Activated CD4-positive, alpha-beta T cell treated with anti-CD3 and anti-CD28 coated beads, Interleukin-2, amount 50 U/mL, for 16 hours (primary cell): ENCODE measurements at regions not wholly inside any gene's neighbourhood (a gene's known extent, or its start where the extent isn't known, plus 50 kb on each side); places are given as distances from the start of the nearest gene placed in this dataset.
"Not testable (repeated sequence)": the region's sequence is repeated elsewhere in the genome, so short reads cannot be mapped to it uniquely, and the experiment has no call there.

Source experiments
- DNase-seq: peaks from one replicate; pipeline ENCODE4 v3.0.0-alpha.2; 2020

DNA sequence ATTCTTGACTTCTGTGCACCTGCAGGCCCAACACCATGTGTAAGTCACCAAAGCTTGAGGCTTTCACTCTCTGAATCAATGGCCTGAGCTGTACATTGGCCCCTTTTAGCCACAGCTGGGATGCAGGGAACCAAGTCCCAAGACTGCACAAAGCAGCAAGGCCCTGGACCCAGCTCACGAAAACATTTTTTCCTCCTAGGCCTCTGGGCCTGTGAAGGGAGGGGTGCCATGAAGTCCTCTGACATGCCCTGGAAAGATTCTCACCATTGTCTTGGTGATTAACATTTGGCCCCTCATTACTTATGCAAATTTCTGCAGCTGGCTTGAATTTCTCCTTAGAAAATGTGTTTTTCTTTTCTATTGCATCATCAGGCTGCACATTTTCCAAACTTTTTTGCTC lies 398.6 kb downstream of the DMRTA1 start:
- not testable (repeated sequence) for DNase-seq

- no peak for DNase-seq
Measured at GRCh38 chr9:22855980-22856379, 409.4 kb downstream of the DMRTA1 start.

- no peak for DNase-seq
Measured at GRCh38 chr9:22857316-22857715, 410.7 kb downstream of the DMRTA1 start.

DNA sequence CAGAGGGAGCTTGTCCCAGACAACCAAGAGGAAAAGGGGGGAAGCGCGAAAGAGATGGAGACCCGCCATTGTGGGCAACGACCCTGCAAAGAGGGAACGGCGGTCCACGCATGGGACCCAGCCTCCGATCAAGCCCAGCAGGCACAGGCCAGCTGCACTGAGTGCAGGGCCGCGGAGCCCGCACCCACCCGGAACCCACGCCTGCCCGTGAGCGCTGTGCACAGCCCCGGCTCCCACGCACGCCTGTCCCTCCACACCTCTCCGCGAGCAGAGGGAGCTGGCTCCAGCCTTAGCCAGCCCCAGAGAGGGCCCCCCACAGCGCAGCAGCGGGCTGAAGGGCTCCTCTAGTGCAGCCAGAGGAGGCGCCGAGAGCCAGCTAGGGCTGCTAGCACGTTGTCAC lies 416.5 kb downstream of the DMRTA1 start:
- DNase-seq, result no peak

GRCh38 chr9:22863736-22864135 lies 417.1 kb downstream of the DMRTA1 start:
- DNase-seq, result no peak

- no peak for DNase-seq
Measured at GRCh38 chr9:22893196-22893843, 446.7 kb downstream of the DMRTA1 start.

DNA sequence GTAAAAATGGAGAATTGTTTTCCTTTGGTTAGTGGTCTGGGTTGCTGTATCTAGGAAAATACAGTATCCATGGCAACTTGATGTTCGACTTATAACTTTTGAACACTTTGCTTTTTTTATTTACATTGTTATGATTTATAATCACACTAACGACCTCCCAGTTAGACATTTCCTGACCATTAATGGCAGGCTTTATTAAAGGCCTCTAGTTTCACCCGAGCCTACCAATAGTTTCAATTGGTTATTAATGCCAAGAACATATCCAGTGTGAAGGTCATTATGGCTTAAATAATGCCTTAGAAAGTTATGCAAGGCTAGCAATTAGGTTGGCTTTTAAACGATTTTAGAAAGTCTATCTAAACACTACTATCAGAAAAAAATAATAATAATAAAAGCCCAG lies 452.0 kb downstream of the DMRTA1 start:
- DNase-seq, result no peak

- DNase-seq, result no peak
Measured at GRCh38 chr9:22911632-22912031, 465.0 kb downstream of the DMRTA1 start.

DNA sequence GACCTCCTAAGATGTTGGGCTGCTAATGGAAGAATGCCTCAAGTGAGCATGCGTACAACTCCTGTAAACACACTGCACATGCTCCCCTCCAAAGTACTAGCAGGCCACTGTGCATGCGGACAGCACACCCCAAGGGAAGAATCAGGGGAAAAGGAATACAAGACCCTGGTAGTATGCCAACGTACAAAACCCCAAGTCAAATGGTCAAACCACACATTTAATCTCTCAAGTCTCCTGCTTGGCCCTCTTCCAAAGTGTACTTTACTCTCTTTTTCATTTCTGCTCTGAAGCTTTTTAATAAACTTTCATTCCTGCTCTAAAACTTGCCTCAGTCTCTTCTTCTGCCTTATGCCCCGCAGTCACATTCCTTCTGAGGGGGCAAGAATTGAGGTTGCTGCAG lies 466.4 kb downstream of the DMRTA1 start:
- DNase-seq, result no peak

GRCh38 chr9:22913518-22913917 lies 466.9 kb downstream of the DMRTA1 start:
- no peak for DNase-seq

DNA sequence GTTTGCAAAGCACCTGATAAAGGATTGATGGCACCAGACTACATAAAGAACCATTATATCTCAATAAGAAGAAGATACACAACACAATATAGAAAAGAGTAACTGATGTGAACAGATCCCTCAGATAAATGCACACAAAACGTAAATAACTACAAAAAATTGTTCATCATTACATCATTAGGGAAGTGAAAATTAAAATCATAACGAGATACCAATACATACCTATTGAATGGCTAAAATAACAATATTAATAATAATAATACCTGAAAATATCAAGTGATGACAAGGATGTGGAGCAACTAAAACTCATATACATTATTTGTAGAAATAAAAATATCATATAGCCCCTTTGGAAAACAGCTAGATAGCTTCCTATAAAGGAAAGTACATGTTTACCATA lies 469.5 kb downstream of the DMRTA1 start:
- DNase-seq, result no peak

GRCh38 chr9:22919423-22919822 lies 472.8 kb downstream of the DMRTA1 start:
- DNase-seq, result no peak

GRCh38 chr9:22921742-22922141 lies 475.1 kb downstream of the DMRTA1 start:
- DNase-seq, result no peak

DNA sequence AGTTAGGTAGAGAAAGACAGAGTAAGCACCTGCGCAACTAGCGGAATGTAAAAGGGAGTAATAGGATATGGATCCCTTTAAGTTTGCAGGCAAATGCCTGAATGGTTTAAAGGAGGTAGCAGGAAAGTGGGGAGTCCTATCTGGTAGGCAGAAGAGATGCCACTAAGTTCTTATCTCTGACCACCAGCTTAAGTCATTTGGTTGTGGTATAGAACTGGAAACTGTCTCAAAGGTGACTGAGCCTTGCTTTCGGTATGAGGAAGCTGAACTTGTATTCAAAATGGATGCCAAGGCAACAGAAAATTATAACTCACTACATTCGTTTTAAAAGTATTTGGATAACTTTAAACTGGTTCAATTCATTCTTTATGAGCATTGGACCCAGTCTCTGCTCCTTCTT lies 475.6 kb downstream of the DMRTA1 start:
- DNase-seq, result no peak

DNA sequence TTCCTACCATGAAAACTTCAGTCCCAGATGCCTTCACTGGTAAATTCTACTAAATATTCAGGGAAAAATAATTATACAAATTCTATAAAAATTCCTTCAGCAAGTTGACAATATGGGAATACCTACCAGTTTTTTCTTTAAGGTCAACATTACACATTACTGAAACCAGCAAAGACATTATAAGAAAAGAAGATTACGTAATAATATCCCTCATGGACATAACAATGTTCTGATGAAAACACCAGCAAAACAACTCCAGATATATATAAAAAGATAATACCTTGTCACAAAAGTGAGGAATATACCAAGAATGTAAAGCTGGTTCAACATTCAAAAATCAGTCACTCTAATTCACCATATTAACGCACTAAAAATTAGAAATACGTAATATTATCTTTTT lies 507.9 kb downstream of the DMRTA1 start:
- no peak for DNase-seq

DNA sequence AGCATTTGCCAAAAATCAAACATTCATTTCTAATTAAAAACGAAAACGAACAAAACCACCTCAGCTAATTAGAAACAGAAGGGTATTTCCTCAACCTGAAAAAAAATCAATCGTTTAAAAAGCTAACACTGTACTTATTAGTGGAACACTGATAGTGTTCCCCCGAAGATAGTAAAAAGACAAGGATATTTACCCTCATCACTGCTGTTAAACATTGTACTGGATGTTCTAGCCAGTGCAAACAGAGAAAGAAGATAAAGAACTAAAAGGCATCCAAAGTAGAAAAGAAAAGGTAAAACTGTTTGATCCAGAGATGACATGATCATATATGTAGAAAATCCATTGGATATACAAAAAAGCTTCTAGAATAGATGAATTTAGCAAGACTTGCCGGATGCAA lies 508.3 kb downstream of the DMRTA1 start:
- DNase-seq, result no peak

GRCh38 chr9:22969350-22969979 lies 522.8 kb downstream of the DMRTA1 start:
- DNase-seq, result no peak

- no peak for DNase-seq
Measured at GRCh38 chr9:22970434-22970975, 523.9 kb downstream of the DMRTA1 start.

GRCh38 chr9:22975951-22976350 lies 529.3 kb downstream of the DMRTA1 start:
- no peak for DNase-seq

DNA sequence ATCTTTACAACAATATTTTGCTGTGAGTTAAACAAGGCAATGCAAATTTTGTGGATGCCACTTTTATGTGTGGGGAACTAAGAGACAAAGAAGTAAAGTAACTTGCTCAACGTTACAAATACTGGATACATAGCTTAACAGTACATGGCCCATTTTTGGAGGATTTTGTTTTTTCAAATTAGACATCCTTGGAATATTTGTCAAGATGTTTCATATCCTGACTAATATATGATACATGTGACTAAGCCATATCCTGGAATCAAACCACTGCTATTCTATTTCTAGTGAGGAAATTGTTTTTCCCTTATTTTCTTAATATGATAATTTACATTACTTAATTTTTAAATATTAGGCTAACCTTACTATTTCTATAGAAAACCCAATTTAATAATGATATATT lies 529.8 kb downstream of the DMRTA1 start:
- DNase-seq, result no peak

DNA sequence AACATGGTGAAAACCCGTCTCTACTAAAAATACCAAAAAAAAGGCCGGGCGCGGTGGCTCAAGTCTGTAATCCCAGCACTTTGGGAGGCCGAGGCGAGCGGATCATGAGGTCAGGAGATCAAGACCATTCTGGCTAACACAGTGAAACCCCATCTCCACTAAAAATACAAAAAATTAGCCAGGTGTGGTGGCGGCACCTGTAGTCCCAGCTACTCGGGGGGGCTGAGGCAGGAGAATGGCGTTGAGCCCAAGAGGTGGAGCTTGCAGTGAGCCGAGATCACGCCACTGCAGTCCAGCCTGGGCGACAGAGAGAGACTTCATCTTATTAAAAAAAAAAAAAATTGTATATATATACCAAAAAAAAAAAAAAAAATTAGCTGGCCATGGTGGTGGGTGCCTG lies 533.8 kb downstream of the DMRTA1 start:
- not testable (repeated sequence) for DNase-seq

DNA sequence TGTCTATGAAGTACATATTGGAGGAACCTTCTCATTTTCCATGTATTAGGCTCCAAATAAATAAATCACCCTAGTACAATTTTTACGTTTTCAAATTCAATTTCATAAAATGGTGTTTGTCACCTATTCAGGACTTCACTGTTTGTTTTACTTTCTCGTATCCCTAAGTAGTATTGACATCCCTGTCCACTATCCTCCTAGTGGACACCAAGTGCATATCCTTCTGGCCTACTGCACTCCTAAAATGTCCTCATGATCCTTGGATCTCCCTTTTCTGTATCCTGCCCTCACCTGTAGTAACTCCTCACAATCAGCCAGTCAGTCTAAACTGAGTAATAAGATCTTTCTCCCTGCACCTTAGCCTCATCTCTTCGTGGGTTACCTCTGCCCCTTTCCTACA lies 539.9 kb downstream of the DMRTA1 start:
- no peak for DNase-seq

DNA sequence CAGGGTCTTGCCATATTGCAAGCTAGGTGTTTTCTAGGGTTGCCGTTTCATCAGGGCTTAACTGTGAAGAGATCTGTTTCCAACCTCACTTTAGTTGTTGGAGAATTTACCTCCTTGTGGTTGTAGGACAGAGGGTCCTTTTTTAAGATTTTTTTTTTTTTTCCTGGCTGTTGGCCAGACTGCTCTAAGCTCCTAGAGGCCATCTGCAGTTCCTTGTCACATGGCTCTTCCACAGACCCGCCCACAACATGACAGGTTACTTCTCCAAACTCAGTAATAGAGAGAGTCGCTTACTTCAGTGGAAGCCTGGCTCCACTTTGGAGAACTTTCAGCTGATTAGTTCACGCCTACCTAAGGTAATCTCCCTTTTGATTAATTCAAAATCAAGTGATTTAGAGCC lies 543.7 kb downstream of the DMRTA1 start:
- DNase-seq, result no peak

DNA sequence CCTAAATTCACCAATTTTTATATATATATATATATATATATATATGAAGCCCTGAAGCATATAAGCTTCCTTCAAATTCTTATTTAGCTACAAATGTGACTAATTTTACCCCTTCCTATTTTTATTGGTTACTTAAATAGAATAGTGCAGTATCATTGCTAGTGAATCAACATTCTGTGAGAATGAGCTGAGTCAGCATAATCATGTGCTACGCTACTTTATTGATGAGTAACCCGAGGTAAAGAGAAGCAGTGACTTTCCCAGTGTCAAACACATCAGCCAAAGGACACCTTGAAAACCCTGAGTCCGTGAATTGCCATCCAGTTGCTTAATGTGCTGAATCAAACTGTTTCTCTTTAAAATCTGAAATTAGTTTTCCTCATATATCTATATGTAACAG lies 546.2 kb downstream of the DMRTA1 start:
- DNase-seq, result no peak

DNA sequence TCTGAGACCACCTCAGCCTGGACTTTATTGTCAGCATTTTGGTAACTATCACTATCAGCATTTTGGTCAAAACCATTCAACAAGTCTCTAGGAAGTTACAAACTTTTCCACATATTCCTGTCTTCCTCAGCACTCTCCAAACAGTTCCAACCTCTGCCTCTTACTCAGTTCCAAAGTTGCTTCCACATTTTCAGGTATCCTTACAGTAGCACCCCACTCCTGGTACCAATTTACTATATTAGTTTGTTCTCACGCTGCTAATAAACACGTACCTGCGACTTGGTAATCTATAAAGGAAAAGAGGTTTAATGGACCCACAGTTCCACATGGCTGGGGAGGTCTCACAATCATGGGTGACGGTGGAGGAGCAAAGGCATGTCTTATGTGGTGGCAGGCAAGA lies 551.3 kb downstream of the DMRTA1 start:
- DNase-seq, result no peak
